ENCODE measurements at regions not wholly inside any gene's neighbourhood (a gene's known extent, or its start where the extent isn't known, plus 50 kb on each side); places are given as distances from the start of the nearest gene placed in this dataset.

GRCh38 chr10:2188371-2188770 lies 451.0 kb upstream of the ADARB2 start (continued):
- TF ChIP-seq, protein P1, sequence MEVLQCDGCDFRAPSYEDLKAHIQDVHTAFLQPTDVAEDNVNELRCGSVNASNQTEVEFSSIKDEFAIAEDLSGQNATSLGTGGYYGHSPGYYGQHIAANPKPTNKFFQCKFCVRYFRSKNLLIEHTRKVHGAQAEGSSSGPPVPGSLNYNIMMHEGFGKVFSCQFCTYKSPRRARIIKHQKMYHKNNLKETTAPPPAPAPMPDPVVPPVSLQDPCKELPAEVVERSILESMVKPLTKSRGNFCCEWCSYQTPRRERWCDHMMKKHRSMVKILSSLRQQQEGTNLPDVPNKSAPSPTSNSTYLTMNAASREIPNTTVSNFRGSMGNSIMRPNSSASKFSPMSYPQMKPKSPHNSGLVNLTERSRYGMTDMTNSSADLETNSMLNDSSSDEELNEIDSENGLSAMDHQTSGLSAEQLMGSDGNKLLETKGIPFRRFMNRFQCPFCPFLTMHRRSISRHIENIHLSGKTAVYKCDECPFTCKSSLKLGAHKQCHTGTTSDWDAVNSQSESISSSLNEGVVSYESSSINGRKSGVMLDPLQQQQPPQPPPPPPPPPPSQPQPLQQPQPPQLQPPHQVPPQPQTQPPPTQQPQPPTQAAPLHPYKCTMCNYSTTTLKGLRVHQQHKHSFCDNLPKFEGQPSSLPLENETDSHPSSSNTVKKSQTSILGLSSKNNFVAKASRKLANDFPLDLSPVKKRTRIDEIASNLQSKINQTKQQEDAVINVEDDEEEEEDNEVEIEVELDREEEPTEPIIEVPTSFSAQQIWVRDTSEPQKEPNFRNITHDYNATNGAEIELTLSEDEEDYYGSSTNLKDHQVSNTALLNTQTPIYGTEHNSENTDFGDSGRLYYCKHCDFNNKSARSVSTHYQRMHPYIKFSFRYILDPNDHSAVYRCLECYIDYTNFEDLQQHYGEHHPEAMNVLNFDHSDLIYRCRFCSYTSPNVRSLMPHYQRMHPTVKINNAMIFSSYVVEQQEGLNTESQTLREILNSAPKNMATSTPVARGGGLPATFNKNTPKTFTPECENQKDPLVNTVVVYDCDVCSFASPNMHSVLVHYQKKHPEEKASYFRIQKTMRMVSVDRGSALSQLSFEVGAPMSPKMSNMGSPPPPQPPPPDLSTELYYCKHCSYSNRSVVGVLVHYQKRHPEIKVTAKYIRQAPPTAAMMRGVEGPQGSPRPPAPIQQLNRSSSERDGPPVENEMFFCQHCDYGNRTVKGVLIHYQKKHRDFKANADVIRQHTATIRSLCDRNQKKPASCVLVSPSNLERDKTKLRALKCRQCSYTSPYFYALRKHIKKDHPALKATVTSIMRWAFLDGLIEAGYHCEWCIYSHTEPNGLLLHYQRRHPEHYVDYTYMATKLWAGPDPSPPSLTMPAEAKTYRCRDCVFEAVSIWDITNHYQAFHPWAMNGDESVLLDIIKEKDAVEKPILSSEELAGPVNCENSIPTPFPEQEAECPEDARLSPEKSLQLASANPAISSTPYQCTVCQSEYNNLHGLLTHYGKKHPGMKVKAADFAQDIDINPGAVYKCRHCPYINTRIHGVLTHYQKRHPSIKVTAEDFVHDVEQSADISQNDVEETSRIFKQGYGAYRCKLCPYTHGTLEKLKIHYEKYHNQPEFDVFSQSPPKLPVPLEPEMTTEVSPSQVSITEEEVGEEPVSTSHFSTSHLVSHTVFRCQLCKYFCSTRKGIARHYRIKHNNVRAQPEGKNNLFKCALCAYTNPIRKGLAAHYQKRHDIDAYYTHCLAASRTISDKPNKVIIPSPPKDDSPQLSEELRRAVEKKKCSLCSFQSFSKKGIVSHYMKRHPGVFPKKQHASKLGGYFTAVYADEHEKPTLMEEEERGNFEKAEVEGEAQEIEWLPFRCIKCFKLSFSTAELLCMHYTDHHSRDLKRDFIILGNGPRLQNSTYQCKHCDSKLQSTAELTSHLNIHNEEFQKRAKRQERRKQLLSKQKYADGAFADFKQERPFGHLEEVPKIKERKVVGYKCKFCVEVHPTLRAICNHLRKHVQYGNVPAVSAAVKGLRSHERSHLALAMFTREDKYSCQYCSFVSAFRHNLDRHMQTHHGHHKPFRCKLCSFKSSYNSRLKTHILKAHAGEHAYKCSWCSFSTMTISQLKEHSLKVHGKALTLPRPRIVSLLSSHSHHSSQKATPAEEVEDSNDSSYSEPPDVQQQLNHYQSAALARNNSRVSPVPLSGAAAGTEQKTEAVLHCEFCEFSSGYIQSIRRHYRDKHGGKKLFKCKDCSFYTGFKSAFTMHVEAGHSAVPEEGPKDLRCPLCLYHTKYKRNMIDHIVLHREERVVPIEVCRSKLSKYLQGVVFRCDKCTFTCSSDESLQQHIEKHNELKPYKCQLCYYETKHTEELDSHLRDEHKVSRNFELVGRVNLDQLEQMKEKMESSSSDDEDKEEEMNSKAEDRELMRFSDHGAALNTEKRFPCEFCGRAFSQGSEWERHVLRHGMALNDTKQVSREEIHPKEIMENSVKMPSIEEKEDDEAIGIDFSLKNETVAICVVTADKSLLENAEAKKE (CRISPR knock-in tag; IDR thresholded peaks at IDR 0.05), result no peak
- TF ChIP-seq NANOG (IDR thresholded peaks at IDR 0.05; ENCODE audit: borderline replicate concordance), result no peak
- TF ChIP-seq ETS1 (IDR thresholded peaks at IDR 0.05), result no peak
- no peak for TF ChIP-seq JUNB (IDR thresholded peaks at IDR 0.05; ENCODE audit: unreplicated experiment)
- no peak for TF ChIP-seq EZH2 (IDR thresholded peaks at IDR 0.05; ENCODE audit: low read depth, unreplicated experiment)
- no peak for TF ChIP-seq EZH2phosphoT487 (IDR thresholded peaks at IDR 0.05; ENCODE audit: unreplicated experiment)
- no peak for TF ChIP-seq CTCF (conservative IDR thresholded peaks at IDR 0.05; ENCODE audit: low read depth in 2 of 2)

GRCh38 chr10:2173327-2173726 lies 436.0 kb upstream of the ADARB2 start:
- H3K27me3 ChIP-seq (ENCODE audit: insufficient read depth), result no peaks in the 10 kb centered on the region
- no peak overlapping the region for H3K4me3 ChIP-seq
- H3K36me3 ChIP-seq (ENCODE audit: insufficient read depth), result no peaks in the 10 kb centered on the region
- H3K27me3 Mint-ChIP-seq (ENCODE audit: insufficient read depth, low read depth, poor library complexity), result no peaks in the 10 kb centered on the region
- no peak overlapping the region for H3K27ac ChIP-seq (ENCODE audit: low read depth)
- no peaks in the 10 kb centered on the region for H4K20me1 ChIP-seq (replicated peaks; ENCODE audit: insufficient read depth)
- H3K4me1 Mint-ChIP-seq, result no peaks in the 10 kb centered on the region; the same call in 2 of the 3 replicates
- ATAC-seq (no peak), DNase-seq (ENCODE audit: low spot score) (no peak)
- no peak overlapping the region for H3K27ac Mint-ChIP-seq
- no peaks in the 10 kb centered on the region for H3K36me3 Mint-ChIP-seq (ENCODE audit: low read depth)
- no peaks in the 10 kb centered on the region for H3K9me3 Mint-ChIP-seq
- H3K4me2 ChIP-seq, result no peak overlapping the region
- no peak overlapping the region for H2AFZ ChIP-seq
- no peak overlapping the region for H3K4me3 Mint-ChIP-seq
- no peaks in the 10 kb centered on the region for H3K4me1 ChIP-seq (ENCODE audit: insufficient read depth)
- H3K9me2 ChIP-seq (ENCODE audit: insufficient read depth), result no peaks in the 10 kb centered on the region
- H3F3A ChIP-seq (replicated peaks; ENCODE audit: low read depth), result no peaks in the 10 kb centered on the region
- H3K79me2 ChIP-seq (replicated peaks; ENCODE audit: insufficient read depth), result no peaks in the 10 kb centered on the region
- TF ChIP-seq CREB1 (CRISPR knock-in tag; IDR thresholded peaks at IDR 0.05; ENCODE audit: low read depth), result no peak
- TF ChIP-seq, protein P2, sequence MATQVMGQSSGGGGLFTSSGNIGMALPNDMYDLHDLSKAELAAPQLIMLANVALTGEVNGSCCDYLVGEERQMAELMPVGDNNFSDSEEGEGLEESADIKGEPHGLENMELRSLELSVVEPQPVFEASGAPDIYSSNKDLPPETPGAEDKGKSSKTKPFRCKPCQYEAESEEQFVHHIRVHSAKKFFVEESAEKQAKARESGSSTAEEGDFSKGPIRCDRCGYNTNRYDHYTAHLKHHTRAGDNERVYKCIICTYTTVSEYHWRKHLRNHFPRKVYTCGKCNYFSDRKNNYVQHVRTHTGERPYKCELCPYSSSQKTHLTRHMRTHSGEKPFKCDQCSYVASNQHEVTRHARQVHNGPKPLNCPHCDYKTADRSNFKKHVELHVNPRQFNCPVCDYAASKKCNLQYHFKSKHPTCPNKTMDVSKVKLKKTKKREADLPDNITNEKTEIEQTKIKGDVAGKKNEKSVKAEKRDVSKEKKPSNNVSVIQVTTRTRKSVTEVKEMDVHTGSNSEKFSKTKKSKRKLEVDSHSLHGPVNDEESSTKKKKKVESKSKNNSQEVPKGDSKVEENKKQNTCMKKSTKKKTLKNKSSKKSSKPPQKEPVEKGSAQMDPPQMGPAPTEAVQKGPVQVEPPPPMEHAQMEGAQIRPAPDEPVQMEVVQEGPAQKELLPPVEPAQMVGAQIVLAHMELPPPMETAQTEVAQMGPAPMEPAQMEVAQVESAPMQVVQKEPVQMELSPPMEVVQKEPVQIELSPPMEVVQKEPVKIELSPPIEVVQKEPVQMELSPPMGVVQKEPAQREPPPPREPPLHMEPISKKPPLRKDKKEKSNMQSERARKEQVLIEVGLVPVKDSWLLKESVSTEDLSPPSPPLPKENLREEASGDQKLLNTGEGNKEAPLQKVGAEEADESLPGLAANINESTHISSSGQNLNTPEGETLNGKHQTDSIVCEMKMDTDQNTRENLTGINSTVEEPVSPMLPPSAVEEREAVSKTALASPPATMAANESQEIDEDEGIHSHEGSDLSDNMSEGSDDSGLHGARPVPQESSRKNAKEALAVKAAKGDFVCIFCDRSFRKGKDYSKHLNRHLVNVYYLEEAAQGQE (IDR thresholded peaks at IDR 0.05; ENCODE audit: unreplicated experiment), result no peak
- TF ChIP-seq STAT1 (IDR thresholded peaks at IDR 0.05; ENCODE audit: unreplicated experiment), result no peak
- TF ChIP-seq ZNF114 (CRISPR knock-in tag; IDR thresholded peaks at IDR 0.05), result no peak
- TF ChIP-seq EZH2phosphoT487 (IDR thresholded peaks at IDR 0.05; ENCODE audit: unreplicated experiment), result no peak
- no peak for TF ChIP-seq JUNB (IDR thresholded peaks at IDR 0.05; ENCODE audit: unreplicated experiment)
